ENCODE measurements at regions not wholly inside any gene's neighbourhood (a gene's known extent, or its start where the extent isn't known, plus 50 kb on each side); places are given as distances from the start of the nearest gene placed in this dataset.

- ATAC-seq (ENCODE audit: insufficient number of reproducible peaks, low FRiP score, low read depth) (no peak), DNase-seq (ENCODE audit: low spot score) (no peak)
- Histone ChIP-seq H3K4me1 (ENCODE audit: control insufficient read depth in 1 of 2, low read depth in 2 of 2) (no peaks in the 10 kb centered on the region), H3K36me3 (no peaks in the 10 kb centered on the region), H3K9me3 (no peaks in the 10 kb centered on the region), H3K27me3 (replicated peaks; ENCODE audit: insufficient read depth) (no peaks in the 10 kb centered on the region), H3K27ac (no peak overlapping the region), H3K4me3 (no peak overlapping the region)
- TF ChIP-seq CTCF (IDR thresholded peaks at IDR 0.05): no peak
Measured at GRCh38 chr9:105912863-105913516, 218.6 kb downstream of the TMEM38B start.

- ATAC-seq (ENCODE audit: insufficient number of reproducible peaks, low FRiP score, low read depth) (no peak), DNase-seq (ENCODE audit: low spot score) (no peak)
- H3K36me3 ChIP-seq: no peaks in the 10 kb centered on the region
- TF ChIP-seq CTCF (IDR thresholded peaks at IDR 0.05): no peak
- H3K9me3 ChIP-seq: no peaks in the 10 kb centered on the region
- H3K27ac ChIP-seq: no peak overlapping the region
- H3K4me1 ChIP-seq (ENCODE audit: control insufficient read depth in 1 of 2, low read depth in 2 of 2): no peaks in the 10 kb centered on the region
- H3K27me3 ChIP-seq (replicated peaks; ENCODE audit: insufficient read depth): no peaks in the 10 kb centered on the region
- no peak overlapping the region for H3K4me3 ChIP-seq
Measured at GRCh38 chr9:105921057-105921726, 226.9 kb downstream of the TMEM38B start.

DNA sequence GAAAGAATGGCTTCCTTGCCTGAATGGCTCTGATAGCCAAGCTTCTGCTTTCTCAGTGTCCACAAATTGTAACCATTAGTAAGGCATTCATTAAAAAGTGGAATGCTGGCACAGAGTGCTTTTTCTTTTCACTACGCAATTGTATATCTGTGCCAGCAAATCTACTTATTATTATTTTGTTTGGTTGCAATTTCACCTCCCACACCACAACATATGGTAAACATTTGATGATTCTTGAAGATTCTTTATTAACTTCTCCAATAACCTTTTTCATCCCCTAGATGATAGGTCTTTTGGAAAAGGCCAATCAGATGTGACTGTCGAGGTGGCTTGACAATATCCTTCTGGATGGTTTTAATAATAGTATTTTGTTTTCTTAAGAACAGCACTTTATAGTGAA lies 234.1 kb downstream of the TMEM38B start:
- Histone ChIP-seq H3K27ac (no peak overlapping the region), H3K4me1 (ENCODE audit: control insufficient read depth in 1 of 2, low read depth in 2 of 2) (no peaks in the 10 kb centered on the region), H3K36me3 (no peaks in the 10 kb centered on the region), H3K9me3 (no peaks in the 10 kb centered on the region), H3K4me3 (no peak overlapping the region), H3K27me3 (replicated peaks; ENCODE audit: insufficient read depth) (no peaks in the 10 kb centered on the region)
- no peak for TF ChIP-seq CTCF (IDR thresholded peaks at IDR 0.05)
- no peak for ATAC-seq (ENCODE audit: insufficient number of reproducible peaks, low FRiP score, low read depth)
- no peak for DNase-seq (ENCODE audit: low spot score)

DNA sequence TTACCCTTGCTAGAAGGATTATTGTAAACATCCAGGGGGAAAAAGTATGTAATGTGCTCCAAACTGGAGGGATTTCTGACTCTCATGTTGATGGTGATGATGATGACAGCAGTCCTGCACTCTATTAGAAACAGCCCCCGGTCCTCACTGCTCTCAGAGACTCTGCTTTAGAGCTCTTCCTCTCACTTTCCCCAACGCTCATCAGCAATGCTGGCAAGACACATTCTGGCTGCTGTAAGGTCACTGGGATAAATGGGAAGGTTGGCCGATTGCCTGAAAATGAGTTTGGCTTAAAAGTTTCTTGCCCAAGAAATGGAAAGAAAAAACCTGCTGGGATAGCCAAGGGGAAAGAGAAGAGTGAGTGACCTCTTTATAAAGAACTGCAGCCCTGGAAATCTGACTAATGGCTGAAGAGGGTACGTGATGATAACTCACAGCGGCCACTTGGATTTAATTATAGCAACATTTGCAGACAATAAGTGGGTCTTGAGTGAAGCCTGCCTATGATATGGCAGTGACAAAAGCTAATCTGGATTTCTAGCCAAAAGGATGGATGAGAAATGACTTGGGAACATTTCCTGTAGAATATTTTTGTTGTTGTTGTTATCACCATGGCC lies 235.8 kb downstream of the TMEM38B start:
- Histone ChIP-seq H3K27ac (no peak overlapping the region), H3K4me3 (no peak overlapping the region), H3K27me3 (replicated peaks; ENCODE audit: insufficient read depth) (no peaks in the 10 kb centered on the region), H3K9me3 (no peaks in the 10 kb centered on the region), H3K4me1 (ENCODE audit: control insufficient read depth in 1 of 2, low read depth in 2 of 2) (no peaks in the 10 kb centered on the region), H3K36me3 (no peaks in the 10 kb centered on the region)
- no peak for ATAC-seq (ENCODE audit: insufficient number of reproducible peaks, low FRiP score, low read depth)
- no peak for DNase-seq (ENCODE audit: low spot score)
- TF ChIP-seq CTCF (IDR thresholded peaks at IDR 0.05): no peak

GRCh38 chr9:105932276-105932675 lies 237.9 kb downstream of the TMEM38B start:
- no peak overlapping the region for H3K4me3 ChIP-seq
- no peaks in the 10 kb centered on the region for H3K36me3 ChIP-seq
- no peak for ATAC-seq (ENCODE audit: insufficient number of reproducible peaks, low FRiP score, low read depth)
- DNase-seq (ENCODE audit: low spot score): no peak
- no peaks in the 10 kb centered on the region for H3K4me1 ChIP-seq (ENCODE audit: control insufficient read depth in 1 of 2, low read depth in 2 of 2)
- no peaks in the 10 kb centered on the region for H3K9me3 ChIP-seq
- H3K27me3 ChIP-seq (replicated peaks; ENCODE audit: insufficient read depth): no peaks in the 10 kb centered on the region
- TF ChIP-seq CTCF (IDR thresholded peaks at IDR 0.05): no peak
- no peak overlapping the region for H3K27ac ChIP-seq
